Neutrophil (primary cell): ENCODE measurements at regions not wholly inside any gene's neighbourhood (a gene's known extent, or its start where the extent isn't known, plus 50 kb on each side); places are given as distances from the start of the nearest gene placed in this dataset.

Experiments
- H3K27ac ChIP-seq: fragments of 200-600 bp; sonication (generic); 2 replicates; pipeline ENCODE4 v1.5.1; 2016; ENCODE audit warnings: mild to moderate bottlenecking, moderate library complexity
- H3K27me3 ChIP-seq: fragments of 200-600 bp; sonication (generic); 2 replicates; pipeline ENCODE4 v1.6.0; 2016; ENCODE audit warnings: mild to moderate bottlenecking
- H3K36me3 ChIP-seq: fragments of 200-600 bp; sonication (generic); 2 replicates; pipeline ENCODE4 v1.5.1; 2017
- H3K4me1 ChIP-seq, 2 experiments: fragments of 200-600 bp in 1 of 2; sonication (generic) in 1 of 2; 1 replicate in 1 of 2; 2 replicates in 1 of 2; pipeline versions ENCODE4 v1.5.1 to v1.6.1; 2013 to 2016; ENCODE audit warnings: low read depth in 1 of 2, low read length in 1 of 2, mild to moderate bottlenecking in 1 of 2, moderate library complexity in 1 of 2; ENCODE audit not compliant: control insufficient read depth in 1 of 2, insufficient read depth in 1 of 2
- H3K4me3 ChIP-seq, 2 experiments: fragments of 200-600 bp in 1 of 2; sonication (generic) in 1 of 2; 1 replicate in 1 of 2; 2 replicates in 1 of 2; pipeline ENCODE4 v1.5.1; 2013 to 2016; ENCODE audit warnings: low read depth in 1 of 2, low read length in 1 of 2, mild to moderate bottlenecking in 1 of 2, moderate library complexity in 1 of 2
- H3K9me3 ChIP-seq: fragments of 200-600 bp; sonication (generic); 2 replicates; pipeline ENCODE4 v1.5.1; 2016
- TF ChIP-seq, protein P1 (sequence below): fragments of 200-600 bp; sonication (generic); IDR thresholded peaks from 2 replicates; pipeline ENCODE4 v1.5.1; 2016; ENCODE audit warnings: antibody characterized with exemption

DNA sequence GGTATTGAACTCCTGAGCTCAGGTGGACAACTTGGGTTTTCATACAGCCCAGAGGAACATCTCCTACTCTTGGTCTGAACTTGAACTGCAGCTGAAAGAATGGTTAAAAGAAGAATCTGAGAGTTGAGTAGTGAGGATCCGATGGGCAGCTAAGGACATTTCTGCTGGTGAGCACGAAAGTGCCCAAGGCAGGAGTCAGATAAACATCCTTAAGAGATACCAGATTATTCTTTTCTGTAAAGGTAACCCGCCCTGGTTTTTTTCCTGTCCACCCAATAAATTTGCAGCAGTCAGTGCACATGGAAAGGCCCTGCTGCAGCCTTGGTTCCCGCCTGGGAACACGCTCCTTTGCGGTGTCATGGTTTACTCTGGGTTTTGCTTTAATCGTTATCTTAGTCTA, 78.4 kb upstream of the ARHGEF7 start:
- no peaks in the 10 kb centered on the region for H3K36me3 ChIP-seq

DNA sequence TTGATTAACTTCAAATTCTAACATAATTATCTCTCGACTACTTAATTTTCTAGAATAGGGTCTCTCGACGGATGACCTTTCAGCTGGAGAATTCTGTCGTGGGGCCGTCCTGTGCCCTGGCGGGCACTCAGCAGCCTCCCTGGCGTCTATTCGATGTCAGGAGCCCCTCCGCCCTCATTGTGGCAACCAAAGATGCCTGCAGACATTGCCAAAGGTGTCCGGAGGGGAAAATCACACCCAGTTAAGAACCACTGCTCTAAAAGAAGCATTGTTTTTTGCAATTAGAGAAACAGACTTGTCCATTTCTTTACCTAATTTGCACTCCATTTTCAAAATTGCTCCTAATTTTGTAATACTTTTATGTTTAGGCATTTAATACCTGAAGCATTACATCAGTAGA, 79.2 kb upstream of the ARHGEF7 start:
- Histone ChIP-seq H3K36me3 (no peaks in the 10 kb centered on the region), H3K4me1 (no peaks in the 10 kb centered on the region), H3K27ac (no peak overlapping the region), H3K27me3 (peaks cover 34% of the 10 kb centered on the region), H3K4me3 (no peak overlapping the region), H3K9me3 (no peaks in the 10 kb centered on the region)
- TF ChIP-seq, protein P1, sequence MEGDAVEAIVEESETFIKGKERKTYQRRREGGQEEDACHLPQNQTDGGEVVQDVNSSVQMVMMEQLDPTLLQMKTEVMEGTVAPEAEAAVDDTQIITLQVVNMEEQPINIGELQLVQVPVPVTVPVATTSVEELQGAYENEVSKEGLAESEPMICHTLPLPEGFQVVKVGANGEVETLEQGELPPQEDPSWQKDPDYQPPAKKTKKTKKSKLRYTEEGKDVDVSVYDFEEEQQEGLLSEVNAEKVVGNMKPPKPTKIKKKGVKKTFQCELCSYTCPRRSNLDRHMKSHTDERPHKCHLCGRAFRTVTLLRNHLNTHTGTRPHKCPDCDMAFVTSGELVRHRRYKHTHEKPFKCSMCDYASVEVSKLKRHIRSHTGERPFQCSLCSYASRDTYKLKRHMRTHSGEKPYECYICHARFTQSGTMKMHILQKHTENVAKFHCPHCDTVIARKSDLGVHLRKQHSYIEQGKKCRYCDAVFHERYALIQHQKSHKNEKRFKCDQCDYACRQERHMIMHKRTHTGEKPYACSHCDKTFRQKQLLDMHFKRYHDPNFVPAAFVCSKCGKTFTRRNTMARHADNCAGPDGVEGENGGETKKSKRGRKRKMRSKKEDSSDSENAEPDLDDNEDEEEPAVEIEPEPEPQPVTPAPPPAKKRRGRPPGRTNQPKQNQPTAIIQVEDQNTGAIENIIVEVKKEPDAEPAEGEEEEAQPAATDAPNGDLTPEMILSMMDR = no peak

More for the DNA sequence above, 78.4 kb upstream of the ARHGEF7 start:
- Histone ChIP-seq H3K27me3 (peaks cover 34% of the 10 kb centered on the region), H3K4me1 (no peaks in the 10 kb centered on the region), H3K27ac (no peak overlapping the region), H3K9me3 (no peaks in the 10 kb centered on the region), H3K4me3 (no peak overlapping the region)
- TF ChIP-seq, protein P1 = no peak

DNA sequence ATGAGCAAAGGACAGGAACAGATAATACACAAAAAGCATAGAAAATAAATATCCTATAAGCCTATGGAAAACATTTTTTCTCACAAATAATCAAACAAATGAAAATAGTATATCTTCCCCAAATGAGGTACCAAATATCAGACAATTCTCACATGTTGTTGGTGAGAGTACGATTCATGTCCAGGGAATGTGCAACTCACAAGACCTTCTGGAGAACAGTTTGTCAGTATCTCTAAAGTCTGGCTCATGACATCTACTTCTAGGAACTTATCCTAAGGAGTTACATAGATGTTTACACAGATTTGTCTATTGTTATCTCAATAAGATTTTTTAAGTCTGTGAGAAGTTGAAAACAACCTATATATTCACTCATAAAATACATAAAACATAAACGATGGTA, 80.3 kb upstream of the ARHGEF7 start:
- TF ChIP-seq, protein P1 = no peak
- Histone ChIP-seq H3K9me3 (no peaks in the 10 kb centered on the region), H3K4me1 (no peaks in the 10 kb centered on the region), H3K27ac (no peak overlapping the region), H3K27me3 (peaks cover 34% of the 10 kb centered on the region), H3K4me3 (no peak overlapping the region), H3K36me3 (no peaks in the 10 kb centered on the region)

DNA sequence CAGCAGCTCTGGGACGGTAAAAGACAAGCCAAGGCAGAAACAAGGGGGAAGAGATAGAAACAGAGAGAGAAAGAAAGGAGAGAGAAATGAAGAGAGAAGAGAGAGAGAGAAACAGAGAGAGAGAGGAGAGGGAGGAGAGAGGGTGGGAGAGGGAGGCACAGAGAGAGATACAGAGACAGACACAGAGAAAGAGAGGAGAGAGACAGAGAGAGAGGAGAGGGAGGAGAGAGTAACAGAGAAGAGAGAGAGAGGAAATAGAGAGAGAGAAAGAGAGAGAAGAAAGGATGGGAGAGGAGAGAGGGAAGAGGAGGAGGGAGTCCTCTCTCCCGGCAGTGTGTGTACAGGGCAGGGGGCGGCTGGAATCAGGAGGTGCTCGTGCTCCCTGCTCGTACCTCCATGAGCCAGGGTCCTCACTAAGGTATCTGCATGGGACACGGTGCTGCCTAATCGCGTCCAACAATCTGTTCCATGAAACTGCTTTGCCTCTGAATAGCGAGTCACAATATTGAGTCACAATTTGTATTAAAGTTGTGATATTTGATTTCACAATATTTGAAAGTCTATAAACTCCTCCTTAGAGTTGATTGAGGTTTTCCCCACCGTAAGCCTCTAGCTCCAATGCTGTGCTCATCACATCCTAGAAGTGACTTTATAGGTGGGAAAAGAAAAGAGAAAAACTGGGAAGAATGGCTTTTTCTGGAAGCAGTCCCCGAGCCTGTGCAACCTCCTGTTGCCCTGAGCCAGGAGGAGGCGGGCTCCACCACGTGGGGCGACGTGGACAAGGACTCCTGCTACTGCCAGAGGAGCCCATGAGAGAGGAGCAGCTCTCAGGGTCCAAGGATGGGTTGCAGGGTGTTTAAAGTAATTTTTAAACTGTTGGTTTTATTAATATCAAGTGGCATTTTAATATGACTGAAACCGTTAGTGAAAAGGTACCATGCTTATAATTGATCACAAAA, 81.7 kb upstream of the ARHGEF7 start:
- H3K9me3 ChIP-seq = no peaks in the 10 kb centered on the region
- no peak overlapping the region for H3K27ac ChIP-seq
- H3K36me3 ChIP-seq = no peaks in the 10 kb centered on the region
- no peak overlapping the region for H3K4me3 ChIP-seq
- H3K27me3 ChIP-seq = peaks cover 34% of the 10 kb centered on the region
- H3K4me1 ChIP-seq = no peaks in the 10 kb centered on the region
- TF ChIP-seq, protein P1 = no peak

DNA sequence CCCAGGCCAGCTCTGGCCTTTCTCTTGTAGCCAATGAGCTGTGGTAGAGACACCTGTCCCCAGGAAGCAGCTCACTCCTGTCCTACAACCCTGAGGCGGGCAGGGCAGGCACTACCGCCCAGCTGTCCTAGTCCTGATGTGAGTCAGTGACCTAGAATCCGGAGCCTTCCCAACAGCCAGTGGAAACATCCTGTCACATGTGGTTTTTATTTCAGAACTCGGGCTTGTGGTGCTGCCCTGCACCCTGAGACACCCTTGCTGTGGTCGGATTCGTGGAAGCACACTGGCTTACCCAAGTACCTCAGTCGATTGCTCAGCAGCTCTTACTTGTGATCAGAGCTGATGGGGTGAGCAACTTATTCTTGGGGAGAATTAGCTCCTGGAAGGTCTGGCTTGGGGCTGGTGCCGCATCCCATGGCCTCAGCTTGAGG, 83.6 kb upstream of the ARHGEF7 start:
- H3K27me3 ChIP-seq = peaks cover 18% of the 10 kb centered on the region
- no peak overlapping the region for H3K27ac ChIP-seq
- H3K4me3 ChIP-seq = no peak overlapping the region
- TF ChIP-seq, protein P1 = no peak
- H3K9me3 ChIP-seq = no peaks in the 10 kb centered on the region
- no peaks in the 10 kb centered on the region for H3K36me3 ChIP-seq
- no peaks in the 10 kb centered on the region for H3K4me1 ChIP-seq
